Osteocyte (in vitro differentiated cells): ENCODE measurements at regions not wholly inside any gene's neighbourhood (a gene's known extent, or its start where the extent isn't known, plus 50 kb on each side); places are given as distances from the start of the nearest gene placed in this dataset.

Source experiments
- DNase-seq: peaks from one replicate; pipeline ENCODE4 v3.0.0; 2021; ENCODE audit warnings: mixed read lengths; ENCODE audit not compliant: unreplicated experiment; ENCODE audit errors: extremely low spot score
- H3K27ac Mint-ChIP-seq: one replicate; pipeline ENCODE4 v1.8.0; 2021; ENCODE audit warnings: mild to moderate bottlenecking, mixed read lengths; ENCODE audit not compliant: unreplicated experiment
- H3K27me3 Mint-ChIP-seq: one replicate; pipeline ENCODE4 v1.8.0; 2021; ENCODE audit warnings: mixed read lengths; ENCODE audit not compliant: unreplicated experiment
- H3K36me3 Mint-ChIP-seq: one replicate; pipeline ENCODE4 v1.8.0; 2021; ENCODE audit warnings: mixed read lengths; ENCODE audit not compliant: unreplicated experiment
- H3K4me1 Mint-ChIP-seq: one replicate; pipeline ENCODE4 v1.8.0; 2021; ENCODE audit warnings: mixed read lengths; ENCODE audit not compliant: unreplicated experiment
- H3K4me3 Mint-ChIP-seq: one replicate; pipeline ENCODE4 v1.8.0; 2021; ENCODE audit warnings: mild to moderate bottlenecking, moderate library complexity, mixed read lengths; ENCODE audit not compliant: unreplicated experiment
- H3K9me3 Mint-ChIP-seq: one replicate; pipeline ENCODE4 v1.8.0; 2021; ENCODE audit warnings: mixed read lengths; ENCODE audit not compliant: unreplicated experiment
- TF ChIP-seq, protein P1 (sequence below): fragments of 200-600 bp; sonication (generic); IDR thresholded peaks from 2 replicates; pipeline ENCODE4 v1.5.0; 2021; ENCODE audit warnings: antibody characterized with exemption, mild to moderate bottlenecking, moderate library complexity

DNA sequence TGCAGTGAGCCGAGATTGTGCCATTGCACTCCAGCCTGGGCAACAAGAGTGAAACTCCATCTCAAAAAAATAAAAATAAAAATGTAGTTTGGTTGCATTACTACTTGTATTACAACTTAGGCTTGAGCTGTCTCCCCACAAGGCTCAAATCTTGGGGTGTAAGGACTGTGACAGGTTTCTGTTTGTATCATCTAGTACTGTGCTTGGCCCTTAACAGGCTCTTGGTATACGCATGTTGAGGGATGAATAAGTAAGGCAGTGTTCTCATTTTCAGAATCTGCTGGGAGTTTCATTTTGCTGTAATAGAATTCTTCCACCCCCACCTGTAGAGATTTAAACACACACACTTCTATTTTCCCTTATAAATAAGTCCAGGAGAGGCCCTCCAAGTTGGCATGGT is 289.4 kb upstream of the EEF2KMT start:
- Mint-ChIP-seq H3K9me3 (peaks cover 40% of the 10 kb centered on the region), H3K27ac (no peak overlapping the region), H3K36me3 (no peaks in the 10 kb centered on the region), H3K4me1 (no peaks in the 10 kb centered on the region), H3K4me3 (no peak overlapping the region), H3K27me3 (no peaks in the 10 kb centered on the region)
- no peak for DNase-seq
- TF ChIP-seq, protein P1, sequence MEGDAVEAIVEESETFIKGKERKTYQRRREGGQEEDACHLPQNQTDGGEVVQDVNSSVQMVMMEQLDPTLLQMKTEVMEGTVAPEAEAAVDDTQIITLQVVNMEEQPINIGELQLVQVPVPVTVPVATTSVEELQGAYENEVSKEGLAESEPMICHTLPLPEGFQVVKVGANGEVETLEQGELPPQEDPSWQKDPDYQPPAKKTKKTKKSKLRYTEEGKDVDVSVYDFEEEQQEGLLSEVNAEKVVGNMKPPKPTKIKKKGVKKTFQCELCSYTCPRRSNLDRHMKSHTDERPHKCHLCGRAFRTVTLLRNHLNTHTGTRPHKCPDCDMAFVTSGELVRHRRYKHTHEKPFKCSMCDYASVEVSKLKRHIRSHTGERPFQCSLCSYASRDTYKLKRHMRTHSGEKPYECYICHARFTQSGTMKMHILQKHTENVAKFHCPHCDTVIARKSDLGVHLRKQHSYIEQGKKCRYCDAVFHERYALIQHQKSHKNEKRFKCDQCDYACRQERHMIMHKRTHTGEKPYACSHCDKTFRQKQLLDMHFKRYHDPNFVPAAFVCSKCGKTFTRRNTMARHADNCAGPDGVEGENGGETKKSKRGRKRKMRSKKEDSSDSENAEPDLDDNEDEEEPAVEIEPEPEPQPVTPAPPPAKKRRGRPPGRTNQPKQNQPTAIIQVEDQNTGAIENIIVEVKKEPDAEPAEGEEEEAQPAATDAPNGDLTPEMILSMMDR = no peak

DNA sequence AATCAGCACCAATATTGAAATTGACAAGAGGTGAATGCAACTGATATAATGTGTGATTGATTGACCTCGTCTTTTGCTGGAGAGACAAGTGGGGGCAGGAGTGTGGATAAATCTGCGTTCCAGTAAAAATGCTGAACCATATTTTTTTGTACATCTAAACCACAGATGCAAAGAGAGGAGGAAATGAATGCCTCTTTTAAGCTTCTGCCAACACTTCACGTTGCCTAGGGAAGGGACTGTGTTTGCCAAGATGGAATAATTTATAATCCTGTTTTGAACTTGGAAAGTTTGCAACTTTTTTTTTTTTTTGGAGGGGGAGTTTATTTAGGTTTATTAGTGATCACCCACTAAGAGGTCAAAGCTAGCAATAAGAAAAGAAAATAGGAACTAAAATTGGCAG is 288.2 kb upstream of the EEF2KMT start:
- Mint-ChIP-seq H3K27me3 (no peaks in the 10 kb centered on the region), H3K9me3 (peaks cover 32% of the 10 kb centered on the region), H3K4me1 (no peaks in the 10 kb centered on the region), H3K36me3 (no peaks in the 10 kb centered on the region), H3K27ac (no peak overlapping the region), H3K4me3 (no peak overlapping the region)
- TF ChIP-seq, protein P1 = no peak
- DNase-seq = no peak

DNA sequence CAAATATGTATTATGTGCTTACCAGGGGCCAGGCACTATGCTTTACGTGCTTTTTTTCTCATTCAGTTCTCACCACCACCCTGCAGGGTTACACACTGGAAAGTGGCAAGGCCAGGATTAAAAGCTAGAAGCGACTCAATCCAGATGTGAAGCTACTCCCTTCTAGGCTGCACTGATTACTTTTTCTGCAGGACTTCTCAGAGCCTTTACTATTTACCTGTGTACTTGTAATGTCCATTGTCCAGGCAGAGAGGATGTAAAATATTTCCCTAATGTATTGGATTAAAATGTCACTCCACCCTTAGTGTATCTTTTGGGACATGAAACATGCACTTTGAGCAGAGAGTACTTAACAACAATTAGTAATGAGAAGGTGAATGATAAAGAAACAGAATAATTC is 287.5 kb upstream of the EEF2KMT start:
- Mint-ChIP-seq H3K27ac (no peak overlapping the region), H3K36me3 (no peaks in the 10 kb centered on the region), H3K4me3 (no peak overlapping the region), H3K4me1 (no peaks in the 10 kb centered on the region), H3K9me3 (peaks cover 32% of the 10 kb centered on the region), H3K27me3 (no peaks in the 10 kb centered on the region)
- TF ChIP-seq, protein P1 = no peak
- DNase-seq = no peak

DNA sequence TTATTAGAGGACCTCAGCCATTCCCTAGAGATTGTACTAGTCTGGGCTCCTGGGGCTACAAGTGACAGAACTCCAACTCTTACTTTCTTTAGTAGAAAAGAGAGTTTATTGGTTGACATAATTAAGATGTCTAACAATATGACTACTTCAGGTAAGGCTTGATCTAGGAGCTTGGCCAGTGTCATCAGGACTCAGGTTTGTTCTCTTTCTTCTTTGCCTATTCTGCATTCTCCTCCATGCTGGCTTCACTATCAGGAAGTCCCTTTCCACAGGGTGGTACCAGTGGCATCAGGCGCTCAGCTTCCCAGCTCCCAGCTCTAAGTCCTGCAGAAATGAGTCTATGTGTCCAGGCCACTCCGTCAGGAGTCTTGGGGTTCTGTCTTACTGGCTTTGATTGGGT is 286.1 kb upstream of the EEF2KMT start:
- no peak overlapping the region for H3K27ac Mint-ChIP-seq
- TF ChIP-seq, protein P1 = no peak
- no peaks in the 10 kb centered on the region for H3K36me3 Mint-ChIP-seq
- H3K4me1 Mint-ChIP-seq = no peaks in the 10 kb centered on the region
- H3K9me3 Mint-ChIP-seq = peaks cover 42% of the 10 kb centered on the region
- no peak for DNase-seq
- H3K27me3 Mint-ChIP-seq = no peaks in the 10 kb centered on the region
- H3K4me3 Mint-ChIP-seq = no peak overlapping the region

DNA sequence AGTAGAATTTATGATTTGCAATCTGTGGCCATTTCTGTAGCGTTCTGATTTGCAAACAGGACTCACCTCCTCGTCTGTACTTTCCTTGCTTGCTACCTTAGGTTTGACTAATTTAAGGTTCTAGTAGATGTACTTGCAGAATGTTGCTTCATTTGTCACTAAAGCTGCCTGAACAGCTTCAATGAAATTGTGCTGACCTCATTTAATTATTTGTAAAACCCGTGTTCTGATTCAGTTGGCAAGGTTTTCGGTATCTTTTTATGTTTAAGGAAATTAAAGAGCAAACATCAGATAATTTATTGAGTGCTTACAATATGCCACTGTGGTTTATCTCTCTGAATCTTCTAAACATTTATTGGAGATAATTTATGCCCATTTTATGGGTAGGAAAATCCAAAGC is 284.9 kb upstream of the EEF2KMT start:
- H3K4me3 Mint-ChIP-seq = no peak overlapping the region
- no peaks in the 10 kb centered on the region for H3K27me3 Mint-ChIP-seq
- H3K27ac Mint-ChIP-seq = no peak overlapping the region
- no peaks in the 10 kb centered on the region for H3K36me3 Mint-ChIP-seq
- DNase-seq = no peak
- H3K4me1 Mint-ChIP-seq = no peaks in the 10 kb centered on the region
- peaks cover 43% of the 10 kb centered on the region for H3K9me3 Mint-ChIP-seq
- TF ChIP-seq, protein P1 = no peak
